Prostate gland (tissue), 2 donors: ENCODE measurements at regions not wholly inside any gene's neighbourhood (a gene's known extent, or its start where the extent isn't known, plus 50 kb on each side); places are given as distances from the start of the nearest gene placed in this dataset.

Source experiments
- CTCF ChIP-seq, 4 experiments: fragments of 200-600 bp in 2 of 4; fragments of 450-650 bp in 2 of 4; sonication (generic) in 2 of 4; IDR thresholded peaks; 1 replicate in 3 of 4; 2 replicates in 1 of 4; pipeline ENCODE4 v1.5.1; 2016 to 2019; ENCODE audit warnings: antibody characterized with exemption in 4 of 4, mild to moderate bottlenecking in 2 of 4, moderate library complexity in 2 of 4
- POLR2A ChIP-seq: fragments of 450-650 bp; IDR thresholded peaks from one replicate; pipeline ENCODE4 v1.6.1; 2016; ENCODE audit warnings: antibody characterized with exemption, mild to moderate bottlenecking
- POLR2AphosphoS5 ChIP-seq: sonication (generic); formaldehyde crosslinking; IDR thresholded peaks from one replicate; pipeline ENCODE4 v1.6.1; 2017; ENCODE audit warnings: antibody characterized with exemption

GRCh38 chr14:30464481-30464880, 94.5 kb upstream of the G2E3 start:
- TF ChIP-seq CTCF (IDR thresholded peaks at IDR 0.05) (no peak), POLR2A (no peak), POLR2AphosphoS5 (no peak)
